ENCODE measurements at regions not wholly inside any gene's neighbourhood (a gene's known extent, or its start where the extent isn't known, plus 50 kb on each side); places are given as distances from the start of the nearest gene placed in this dataset.
"Not testable (repeated sequence)": the region's sequence is repeated elsewhere in the genome, so short reads cannot be mapped to it uniquely, and the experiment has no call there.

- H2AFZ ChIP-seq; H3K4me1 ChIP-seq (ENCODE audit: insufficient read depth); H3K9me3 Mint-ChIP-seq; H4K20me1 ChIP-seq (replicated peaks; ENCODE audit: insufficient read depth); H3K79me2 ChIP-seq (replicated peaks; ENCODE audit: insufficient read depth); H3K9me2 ChIP-seq (ENCODE audit: insufficient read depth); H3K4me3 ChIP-seq; H3F3A ChIP-seq (replicated peaks; ENCODE audit: low read depth); H3K27me3 ChIP-seq (ENCODE audit: insufficient read depth); H3K27ac Mint-ChIP-seq; DNase-seq (ENCODE audit: low spot score); H3K4me2 ChIP-seq; H3K4me3 Mint-ChIP-seq; H3K27ac ChIP-seq (ENCODE audit: low read depth); H3K36me3 Mint-ChIP-seq (ENCODE audit: low read depth); H3K27me3 Mint-ChIP-seq (ENCODE audit: insufficient read depth, low read depth, poor library complexity); H3K4me1 Mint-ChIP-seq; H3K36me3 ChIP-seq (ENCODE audit: insufficient read depth); ATAC-seq: not testable (repeated sequence)
Measured at GRCh38 chr7:65132256-65132655, 125.8 kb upstream of the ERV3-1 start.

- H3K4me2 ChIP-seq; H3K4me1 ChIP-seq (ENCODE audit: insufficient read depth); H3K4me3 ChIP-seq; H3K4me3 Mint-ChIP-seq; H3K36me3 ChIP-seq (ENCODE audit: insufficient read depth); H3F3A ChIP-seq (replicated peaks; ENCODE audit: low read depth); H3K9me2 ChIP-seq (ENCODE audit: insufficient read depth); H3K4me1 Mint-ChIP-seq; ATAC-seq; H3K9me3 Mint-ChIP-seq; DNase-seq (ENCODE audit: low spot score); H3K79me2 ChIP-seq (replicated peaks; ENCODE audit: insufficient read depth); H3K27me3 Mint-ChIP-seq (ENCODE audit: insufficient read depth, low read depth, poor library complexity); H2AFZ ChIP-seq; H3K27me3 ChIP-seq (ENCODE audit: insufficient read depth); H3K27ac ChIP-seq (ENCODE audit: low read depth); H3K27ac Mint-ChIP-seq; H3K36me3 Mint-ChIP-seq (ENCODE audit: low read depth); H4K20me1 ChIP-seq (replicated peaks; ENCODE audit: insufficient read depth): not testable (repeated sequence)
Measured at GRCh38 chr7:65127364-65127763, 120.9 kb upstream of the ERV3-1 start.

GRCh38 chr7:65124600-65124999, 118.1 kb upstream of the ERV3-1 start:
- not testable (repeated sequence) for H3K9me3 Mint-ChIP-seq; H3K4me1 ChIP-seq (ENCODE audit: insufficient read depth); H2AFZ ChIP-seq; H3K4me2 ChIP-seq; H3K27me3 Mint-ChIP-seq (ENCODE audit: insufficient read depth, low read depth, poor library complexity); H3K36me3 Mint-ChIP-seq (ENCODE audit: low read depth); H3F3A ChIP-seq (replicated peaks; ENCODE audit: low read depth); H3K4me1 Mint-ChIP-seq; H3K9me2 ChIP-seq (ENCODE audit: insufficient read depth); H4K20me1 ChIP-seq (replicated peaks; ENCODE audit: insufficient read depth); ATAC-seq; H3K4me3 ChIP-seq; H3K27ac ChIP-seq (ENCODE audit: low read depth); DNase-seq (ENCODE audit: low spot score); H3K79me2 ChIP-seq (replicated peaks; ENCODE audit: insufficient read depth); H3K36me3 ChIP-seq (ENCODE audit: insufficient read depth); H3K27me3 ChIP-seq (ENCODE audit: insufficient read depth); H3K27ac Mint-ChIP-seq; H3K4me3 Mint-ChIP-seq

DNA sequence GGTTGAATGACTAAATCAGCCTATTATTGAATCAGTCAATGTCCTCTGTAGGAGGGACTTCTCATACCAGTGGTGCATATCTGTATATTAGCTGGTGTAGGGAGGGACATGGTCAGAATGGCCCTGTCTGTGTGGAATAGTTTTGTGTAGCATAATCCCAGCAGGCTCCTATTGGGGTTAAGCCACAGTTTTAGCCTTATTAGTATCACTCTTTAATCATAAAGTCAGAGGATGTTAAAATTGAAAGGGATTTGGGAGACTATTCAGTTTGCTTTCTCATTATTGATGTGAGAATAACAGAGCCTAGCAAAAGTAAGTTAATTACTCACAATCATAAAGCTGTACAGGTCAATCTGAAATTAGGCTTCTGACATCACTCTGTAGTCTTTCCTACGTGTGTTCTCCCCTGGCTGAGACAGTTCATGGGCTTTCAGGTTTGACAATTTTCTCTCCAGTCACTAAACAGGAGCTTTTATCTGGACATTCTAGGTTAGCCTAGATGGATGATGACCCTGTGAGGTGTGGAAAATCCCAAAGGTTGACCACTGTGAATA, 99.2 kb upstream of the ERV3-1 start:
- not testable (repeated sequence) for H3K4me2 ChIP-seq; H4K20me1 ChIP-seq (replicated peaks; ENCODE audit: insufficient read depth); H3K4me1 Mint-ChIP-seq; DNase-seq (ENCODE audit: low spot score); H3K4me3 ChIP-seq; H3K9me3 Mint-ChIP-seq; H3K79me2 ChIP-seq (replicated peaks; ENCODE audit: insufficient read depth); H3K27me3 Mint-ChIP-seq (ENCODE audit: insufficient read depth, low read depth, poor library complexity); ATAC-seq; H3K4me3 Mint-ChIP-seq; H3K27me3 ChIP-seq (ENCODE audit: insufficient read depth); H3K9me2 ChIP-seq (ENCODE audit: insufficient read depth); H3K27ac ChIP-seq (ENCODE audit: low read depth); H2AFZ ChIP-seq; H3K4me1 ChIP-seq (ENCODE audit: insufficient read depth); H3K36me3 ChIP-seq (ENCODE audit: insufficient read depth); H3K36me3 Mint-ChIP-seq (ENCODE audit: low read depth); H3F3A ChIP-seq (replicated peaks; ENCODE audit: low read depth); H3K27ac Mint-ChIP-seq

GRCh38 chr7:65100499-65100898, 94.0 kb upstream of the ERV3-1 start:
- not testable (repeated sequence) for H4K20me1 ChIP-seq (replicated peaks; ENCODE audit: insufficient read depth); H3K27me3 Mint-ChIP-seq (ENCODE audit: insufficient read depth, low read depth, poor library complexity); H3K27ac ChIP-seq (ENCODE audit: low read depth); H3K9me2 ChIP-seq (ENCODE audit: insufficient read depth); H3K4me2 ChIP-seq; H3K27ac Mint-ChIP-seq; DNase-seq (ENCODE audit: low spot score); H3K4me1 ChIP-seq (ENCODE audit: insufficient read depth); H3K4me3 ChIP-seq; H3K36me3 Mint-ChIP-seq (ENCODE audit: low read depth); ATAC-seq; H2AFZ ChIP-seq; H3K4me1 Mint-ChIP-seq; H3K4me3 Mint-ChIP-seq; H3K9me3 Mint-ChIP-seq; H3K36me3 ChIP-seq (ENCODE audit: insufficient read depth); H3K79me2 ChIP-seq (replicated peaks; ENCODE audit: insufficient read depth); H3F3A ChIP-seq (replicated peaks; ENCODE audit: low read depth); H3K27me3 ChIP-seq (ENCODE audit: insufficient read depth)

GRCh38 chr7:65081669-65082055, 75.2 kb upstream of the ERV3-1 start:
- H3K27me3 Mint-ChIP-seq (ENCODE audit: insufficient read depth, low read depth, poor library complexity); H3K4me3 ChIP-seq; H4K20me1 ChIP-seq (replicated peaks; ENCODE audit: insufficient read depth): not testable (repeated sequence)

More at GRCh38 chr7:65081669-65082055, 75.2 kb upstream of the ERV3-1 start:
- H3K36me3 Mint-ChIP-seq (ENCODE audit: low read depth); H3K4me1 Mint-ChIP-seq; H2AFZ ChIP-seq; H3F3A ChIP-seq (replicated peaks; ENCODE audit: low read depth); H3K9me2 ChIP-seq (ENCODE audit: insufficient read depth); H3K27me3 ChIP-seq (ENCODE audit: insufficient read depth); H3K9me3 Mint-ChIP-seq; H3K36me3 ChIP-seq (ENCODE audit: insufficient read depth); H3K27ac ChIP-seq (ENCODE audit: low read depth); H3K4me3 Mint-ChIP-seq; H3K79me2 ChIP-seq (replicated peaks; ENCODE audit: insufficient read depth); H3K27ac Mint-ChIP-seq; H3K4me2 ChIP-seq; DNase-seq (ENCODE audit: low spot score); ATAC-seq; H3K4me1 ChIP-seq (ENCODE audit: insufficient read depth): not testable (repeated sequence)

Data from GM23338 (cell line).